ENCODE measurements at regions not wholly inside any gene's neighbourhood (a gene's known extent, or its start where the extent isn't known, plus 50 kb on each side); places are given as distances from the start of the nearest gene placed in this dataset.

- DNase-seq, result no peak
These were observed 115.5 kb downstream of the PAPOLA start for GRCh38 chr14:96617635-96618034.

DNA sequence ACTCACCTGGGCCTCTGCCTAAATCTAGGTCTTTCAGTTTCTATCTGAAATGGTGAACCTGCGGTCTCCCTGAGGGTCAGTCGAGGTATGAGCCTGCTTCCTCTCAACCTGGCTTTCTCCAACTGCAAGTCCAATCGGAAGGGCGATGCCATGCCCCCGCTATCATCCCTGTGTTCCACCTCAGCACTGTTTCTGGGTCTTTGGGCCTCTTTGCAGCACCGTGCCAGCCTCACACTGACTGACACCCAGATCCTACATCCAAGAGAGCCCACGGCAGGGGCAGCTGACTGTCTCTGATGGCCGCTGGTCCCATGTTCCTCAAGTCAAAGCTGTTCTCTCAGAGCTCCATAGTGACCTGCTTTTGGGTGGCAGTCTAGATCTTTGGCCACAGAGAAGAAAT is 120.7 kb downstream of the PAPOLA start:
- no peak for DNase-seq

GRCh38 chr14:96623676-96624484 is 121.7 kb downstream of the PAPOLA start:
- DNase-seq, result no peak

DNA sequence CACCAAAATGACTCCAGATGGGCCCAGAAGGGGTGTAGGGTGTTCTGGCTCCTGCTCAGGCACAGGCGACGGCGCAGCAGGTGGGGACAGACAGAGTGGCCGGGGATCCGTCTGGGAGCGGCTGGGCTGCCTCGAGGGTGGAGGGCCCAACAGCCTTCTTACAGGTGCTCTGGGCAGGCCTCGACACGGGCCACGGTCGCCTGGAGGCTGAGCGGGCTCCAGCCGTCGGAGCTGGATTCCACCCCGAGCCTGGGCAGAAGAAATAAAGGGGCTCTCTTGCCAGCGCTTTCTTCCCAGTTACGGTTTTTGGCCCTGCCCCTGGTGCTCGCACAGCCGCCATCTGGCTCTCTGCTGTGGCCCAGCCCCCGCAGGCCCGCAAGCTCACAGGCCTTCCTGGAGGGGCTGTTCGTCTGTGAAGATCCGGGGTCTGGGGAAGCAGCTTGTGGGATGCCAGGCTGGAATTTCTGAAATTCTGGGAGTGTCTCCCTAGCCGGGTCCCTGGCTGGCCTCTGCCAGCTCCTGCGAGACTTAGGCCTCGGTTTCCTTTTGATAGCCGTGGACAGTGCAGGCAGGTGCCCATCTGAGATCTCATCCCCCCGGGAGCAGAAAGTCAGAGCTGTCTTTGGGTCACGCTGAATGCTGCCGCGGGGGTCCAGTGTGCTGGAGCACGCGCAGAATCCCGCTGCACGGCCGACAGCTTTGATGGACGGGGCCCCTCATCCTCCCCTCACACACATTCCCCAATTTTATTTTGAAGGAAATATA is 122.7 kb downstream of the PAPOLA start:
- no peak for DNase-seq

DNA sequence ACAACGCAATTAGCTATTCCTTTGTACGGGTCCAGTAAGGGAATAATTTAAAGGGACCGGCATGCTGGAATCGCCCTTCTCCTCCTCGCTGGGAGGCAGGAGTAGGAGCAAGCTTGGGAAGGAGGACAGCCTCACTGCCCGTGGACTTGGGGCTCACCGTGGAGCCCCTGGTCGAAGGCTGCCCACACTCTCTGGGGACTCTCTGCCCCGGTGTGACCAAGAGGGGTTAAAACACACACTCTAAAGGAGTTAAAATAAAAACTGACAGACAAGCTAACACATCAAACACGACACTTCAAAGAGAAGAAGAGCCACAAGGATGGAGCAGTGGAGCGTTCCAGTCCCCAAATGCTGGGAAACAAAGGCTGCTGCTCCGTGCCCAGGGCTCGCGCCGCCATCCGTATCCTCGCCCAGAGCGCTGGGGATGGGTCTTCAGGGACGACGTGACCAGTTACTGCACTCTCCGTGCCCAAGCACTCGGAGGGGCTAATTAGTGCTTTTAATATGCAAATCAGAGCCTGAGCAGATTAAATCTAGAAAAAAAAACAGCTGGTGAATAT is 123.3 kb downstream of the PAPOLA start:
- DNase-seq, result no peak

- DNase-seq, result no peak
These were observed 124.1 kb downstream of the PAPOLA start for GRCh38 chr14:96626121-96626768.

DNA sequence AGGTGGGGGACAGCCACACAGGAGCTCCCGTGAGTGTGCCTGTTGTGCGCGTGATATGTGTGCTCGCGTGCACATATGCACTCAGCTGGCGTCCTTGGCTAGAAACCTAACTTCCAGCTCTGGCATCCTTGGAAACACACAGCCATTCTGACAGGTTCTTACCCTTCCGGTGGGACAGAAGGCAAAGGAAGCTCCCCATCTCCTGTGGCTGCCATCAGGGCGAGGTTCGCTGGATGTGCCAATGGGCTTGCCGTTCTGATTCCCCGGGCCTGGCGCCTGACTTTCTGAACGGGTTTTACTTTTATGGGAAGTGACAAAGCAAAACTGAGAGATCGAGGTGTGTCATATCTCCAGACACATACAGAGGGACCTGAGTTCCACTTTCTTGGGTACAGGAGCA is 124.7 kb downstream of the PAPOLA start:
- no peak for DNase-seq

DNA sequence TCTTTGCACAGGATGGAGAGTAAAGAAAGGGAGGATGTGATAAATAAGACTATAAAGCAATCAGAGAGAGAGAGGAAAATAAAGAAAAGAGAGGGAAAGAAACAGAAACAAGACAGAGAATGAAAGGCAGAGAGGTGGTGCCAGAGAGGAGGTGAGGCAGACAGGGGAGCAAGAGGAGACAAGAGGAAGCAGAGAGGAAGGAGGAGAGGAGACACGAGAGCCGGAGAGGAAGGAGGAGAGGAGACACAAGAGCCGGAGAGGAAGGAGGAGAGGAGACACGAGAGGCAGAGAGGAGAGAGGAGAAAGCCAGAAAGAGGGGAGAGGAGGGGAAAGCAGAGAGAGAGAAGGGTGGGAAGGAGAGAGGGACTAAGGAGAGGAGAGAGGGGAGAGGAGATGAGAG is 125.2 kb downstream of the PAPOLA start:
- no peak for DNase-seq

- no peak for DNase-seq
These were observed 125.9 kb downstream of the PAPOLA start for GRCh38 chr14:96627811-96628775.

GRCh38 chr14:96629082-96629481 is 126.9 kb downstream of the PAPOLA start:
- no peak for DNase-seq

DNA sequence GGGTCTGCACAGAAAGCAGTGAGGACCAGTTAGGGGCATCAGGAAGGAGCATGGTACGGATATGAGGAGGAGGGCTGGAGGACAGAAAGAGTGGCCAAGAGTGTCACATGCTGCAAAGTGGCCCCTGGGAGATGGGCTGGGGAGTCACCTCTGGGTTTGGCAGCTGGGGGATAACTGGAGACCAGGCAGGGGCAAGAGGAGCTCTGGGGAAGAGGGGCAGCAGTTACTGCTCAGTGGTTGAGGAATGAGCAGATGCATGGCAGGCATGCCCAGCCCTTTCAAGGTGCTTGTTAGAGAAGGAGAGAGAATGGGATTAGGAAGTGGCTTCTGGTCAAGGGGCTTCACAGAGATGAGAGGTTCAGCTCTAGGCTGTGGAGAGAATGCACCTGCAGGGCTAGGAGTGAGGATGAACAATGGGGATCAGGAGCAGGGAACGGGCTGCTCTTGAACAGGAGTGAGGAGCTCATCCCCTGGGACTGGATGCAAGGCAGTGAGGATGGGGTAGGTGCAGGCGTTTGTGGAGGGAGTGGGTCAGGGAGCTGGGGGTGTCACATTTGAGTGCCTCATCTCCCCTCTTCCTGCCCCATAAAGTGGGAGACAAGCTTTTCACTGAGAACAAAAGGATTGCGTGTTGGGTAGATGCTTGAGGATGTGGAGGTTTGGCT is 127.5 kb downstream of the PAPOLA start:
- no peak for DNase-seq

GRCh38 chr14:96630281-96630680 is 128.1 kb downstream of the PAPOLA start:
- no peak for DNase-seq

DNA sequence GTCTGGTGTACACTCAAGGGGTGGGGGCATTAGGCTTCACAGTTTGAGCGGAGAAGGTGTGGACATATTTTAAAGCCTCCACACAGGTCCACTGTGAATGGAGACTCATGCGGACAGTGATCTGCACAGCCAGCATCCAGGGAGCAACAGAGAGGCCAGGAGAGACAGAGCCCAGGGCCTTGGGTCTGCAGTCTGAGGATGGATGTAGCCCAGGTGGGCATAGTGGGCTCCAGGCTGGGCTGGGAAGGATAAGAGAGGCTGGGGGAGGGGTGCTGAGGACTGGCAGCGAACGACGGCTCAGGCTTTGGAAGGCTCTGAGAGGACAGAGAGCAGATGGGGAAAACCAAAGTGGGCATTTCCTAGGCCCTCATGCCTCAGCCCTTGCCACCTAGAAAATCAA is 128.8 kb downstream of the PAPOLA start:
- DNase-seq, result no peak

- no peak for DNase-seq
These were observed 129.6 kb downstream of the PAPOLA start for GRCh38 chr14:96631621-96632362.

- no peak for DNase-seq
These were observed 130.2 kb downstream of the PAPOLA start for GRCh38 chr14:96632363-96632758.

DNA sequence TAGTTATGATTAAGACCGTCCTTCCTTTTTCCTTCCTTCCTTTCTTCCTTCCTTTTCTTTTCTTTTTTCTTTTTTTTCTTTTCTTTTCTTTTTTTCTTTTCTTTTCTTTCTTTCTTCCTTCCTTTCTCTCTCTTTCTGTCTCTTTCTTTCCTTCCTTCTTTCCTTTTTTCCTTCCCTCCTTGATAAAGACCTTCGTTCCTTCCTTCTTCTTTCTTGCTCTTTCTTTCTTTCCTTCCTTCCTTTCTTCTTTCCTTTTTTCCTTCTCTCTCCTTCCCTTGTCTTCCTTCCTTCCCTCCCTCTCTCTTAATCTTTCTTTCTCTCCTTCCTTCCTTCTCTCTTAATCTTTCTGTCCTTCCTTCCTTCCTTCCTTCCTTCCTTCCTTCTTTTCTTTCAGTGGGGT is 130.9 kb downstream of the PAPOLA start:
- no peak for DNase-seq

DNA sequence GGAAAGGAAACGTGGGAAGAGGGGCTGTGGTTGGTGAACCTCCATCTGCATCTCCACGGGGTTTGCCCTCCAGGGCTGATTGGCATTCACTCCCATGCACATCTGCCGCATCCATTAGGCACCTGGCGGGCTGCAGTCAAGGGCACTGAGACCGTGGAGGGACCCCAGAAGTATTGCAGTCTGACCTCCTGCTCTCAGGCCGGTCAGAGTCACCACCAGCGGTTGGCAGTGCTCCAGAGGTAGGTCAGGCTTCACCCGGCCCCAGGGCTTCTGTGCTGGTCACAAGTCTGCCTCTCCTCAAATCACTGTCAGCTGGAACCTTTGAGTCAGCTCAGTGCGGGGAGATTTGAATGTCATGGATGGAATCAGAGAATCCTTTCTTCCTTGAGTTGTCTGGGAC is 132.3 kb downstream of the PAPOLA start:
- no peak for DNase-seq

GRCh38 chr14:96634896-96635295 is 132.7 kb downstream of the PAPOLA start:
- no peak for DNase-seq

DNA sequence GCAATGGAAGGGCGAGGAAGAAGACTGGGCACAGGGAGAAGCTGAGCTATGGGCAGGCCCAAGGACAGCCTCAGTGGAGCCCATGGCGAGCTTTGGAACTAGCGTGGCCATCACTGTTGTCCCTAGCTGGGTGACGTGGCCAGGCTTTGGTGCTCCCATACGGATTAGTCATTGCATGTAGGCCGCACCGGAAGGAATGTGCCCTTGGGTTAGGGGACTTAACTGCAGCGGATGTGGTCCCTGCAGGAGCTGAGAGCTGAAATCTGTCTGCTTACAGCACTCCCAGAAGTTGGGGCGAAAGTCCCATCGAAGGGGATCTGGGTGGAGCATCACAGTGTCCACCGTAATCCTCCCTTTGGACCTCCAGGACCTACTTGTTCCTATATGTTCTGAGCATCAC is 133.7 kb downstream of the PAPOLA start:
- DNase-seq, result no peak

- no peak for DNase-seq
These were observed 135.3 kb downstream of the PAPOLA start for GRCh38 chr14:96637521-96637920.
